CD4-positive, alpha-beta memory T cell (primary cell): ENCODE measurements at regions not wholly inside any gene's neighbourhood (a gene's known extent, or its start where the extent isn't known, plus 50 kb on each side); places are given as distances from the start of the nearest gene placed in this dataset.

ENCODE experiments used
- CTCF ChIA-PET: fragments of 350-600 bp; sonication (Branson Sonifier 250); formaldehyde crosslinking; loops from one replicate; lab custom pipeline; 2021; ENCODE audit warnings: inconsistent platforms; ENCODE audit not compliant: partially characterized antibody; lab: Charles Lee
- POLR2A ChIA-PET: fragments of 350-600 bp; sonication (Branson Sonifier 250); formaldehyde crosslinking; loops from one replicate; lab custom pipeline; 2021; ENCODE audit not compliant: partially characterized antibody; lab: Charles Lee
- DNase-seq, 5 donors: peaks; one replicate each; pipeline versions ENCODE4 v3.0.0 to v3.0.0-alpha.2; 2020 to 2022; ENCODE audit warnings: mixed read lengths in 1 of 5
- H3K27ac ChIP-seq: one replicate; pipeline ENCODE4 v1.7.0; 2013; ENCODE audit warnings: low read depth, low read length
- H3K27me3 ChIP-seq: 2 replicates; pipeline ENCODE4 v1.7.0; 2013; ENCODE audit warnings: mild to moderate bottlenecking, low read length, moderate library complexity; ENCODE audit not compliant: insufficient read depth
- H3K36me3 ChIP-seq: 2 replicates; pipeline ENCODE4 v1.7.0; 2013; ENCODE audit warnings: mild to moderate bottlenecking, low read length, moderate library complexity; ENCODE audit not compliant: insufficient read depth
- H3K4me1 ChIP-seq: 2 replicates; pipeline ENCODE4 v1.7.0; 2013; ENCODE audit warnings: mild to moderate bottlenecking, low read length, moderate library complexity; ENCODE audit not compliant: insufficient read depth
- H3K4me3 ChIP-seq, 2 donors: one replicate each; pipeline ENCODE4 v1.7.0; 2013; ENCODE audit warnings: low read length in 2 of 2, mild to moderate bottlenecking in 1 of 2
- H3K9me3 ChIP-seq, 2 donors: one replicate each; pipeline ENCODE4 v1.7.0; 2013; ENCODE audit warnings: low read length in 2 of 2, control low read depth in 1 of 2; ENCODE audit not compliant: control insufficient read depth in 1 of 2
- H3K27ac Mint-ChIP-seq, 7 donors: one replicate each; pipeline ENCODE4 v1.8.0; 2020 to 2021; ENCODE audit warnings: mixed read lengths in 7 of 7, mild to moderate bottlenecking in 6 of 7, inconsistent platforms in 3 of 7, moderate library complexity in 3 of 7
- H3K27me3 Mint-ChIP-seq, 2 donors: one replicate each; pipeline ENCODE4 v1.8.0; 2020 to 2021; ENCODE audit warnings: mixed read lengths in 2 of 2
- H3K36me3 Mint-ChIP-seq, 2 donors: one replicate each; pipeline ENCODE4 v1.8.0; 2020 to 2021; ENCODE audit warnings: mixed read lengths in 2 of 2, inconsistent platforms in 1 of 2, mild to moderate bottlenecking in 1 of 2
- H3K4me1 Mint-ChIP-seq, 4 donors: one replicate each; pipeline ENCODE4 v1.8.0; 2020 to 2021; ENCODE audit warnings: mixed read lengths in 4 of 4, mild to moderate bottlenecking in 1 of 4
- H3K4me3 Mint-ChIP-seq, 8 donors: one replicate each; pipeline ENCODE4 v1.8.0; 2020 to 2021; ENCODE audit warnings: mixed read lengths in 8 of 8, mild to moderate bottlenecking in 7 of 8, moderate library complexity in 6 of 8, inconsistent platforms in 3 of 8
- H3K9me3 Mint-ChIP-seq, 8 donors: one replicate each; pipeline ENCODE4 v1.8.0; 2020 to 2021; ENCODE audit warnings: mixed read lengths in 8 of 8, mild to moderate bottlenecking in 5 of 8, inconsistent platforms in 3 of 8, moderate library complexity in 1 of 8
- intact Hi-C: fragments of 100-400 bp; cut with micrococcal nuclease; formaldehyde crosslinking; loops from one replicate; pipeline ENCODE4 v1.15.1; 2023

DNA sequence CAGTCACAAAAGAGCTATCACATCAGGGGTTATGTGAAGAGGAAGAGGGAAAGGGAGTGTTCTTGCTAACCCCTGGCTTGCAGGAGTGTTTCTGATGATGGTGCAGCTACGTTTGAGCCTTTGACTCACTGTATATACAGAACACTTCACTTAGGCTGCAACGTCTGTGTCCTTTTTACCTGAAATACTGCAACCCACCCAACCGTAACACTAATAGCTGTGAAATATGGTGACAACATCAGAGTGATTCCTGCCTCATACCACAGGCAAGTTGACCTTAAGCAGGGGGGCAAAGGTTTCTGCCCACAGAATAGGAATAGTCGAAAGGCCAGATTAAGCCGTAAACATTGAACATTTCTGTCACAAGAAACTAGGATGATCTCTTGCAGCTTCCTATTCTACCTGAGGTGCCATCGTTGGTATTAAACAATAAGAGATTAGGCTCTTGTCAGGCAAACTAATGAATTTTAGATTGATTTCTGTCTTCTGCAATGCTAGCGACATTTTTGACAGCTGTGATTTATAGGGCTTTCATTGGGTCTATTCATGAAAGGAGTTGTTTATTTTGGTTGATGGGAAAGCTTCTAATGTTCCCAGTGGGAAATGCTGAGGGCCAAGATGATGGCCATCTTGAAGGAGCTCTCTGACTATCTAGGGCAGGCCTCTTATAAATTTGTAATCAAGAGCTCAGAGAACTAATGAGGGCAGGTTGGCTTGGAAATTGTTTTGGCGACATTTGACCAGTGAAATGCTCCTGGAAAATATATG lies 316.8 kb downstream of the PIK3C3 start:
- no peaks in the 10 kb centered on the region for H3K4me1 ChIP-seq
- Mint-ChIP-seq H3K27ac (no peak overlapping the region), H3K36me3 (no peaks in the 10 kb centered on the region), H3K4me1 (no peaks in the 10 kb centered on the region), H3K27me3 (no peaks in the 10 kb centered on the region), H3K9me3 (peaks cover 0 to 7% (median 0%) of the 10 kb centered on the region in 8 donors), H3K4me3 (no peak overlapping the region)
- intact Hi-C loops, result no loop called here
- no peak for DNase-seq
- CTCF ChIA-PET, result interaction anchor here (1.5 kb wide), 1 partner anchor 27 kb away, joined by 5 read pairs; no protein-coding TSS in a partner anchor
- H3K4me3 ChIP-seq, result no peak overlapping the region
- POLR2A ChIA-PET, result no interaction called here
- H3K36me3 ChIP-seq, result no peaks in the 10 kb centered on the region
- H3K27ac ChIP-seq, result no peak overlapping the region
- H3K9me3 ChIP-seq, result no peaks in the 10 kb centered on the region
- H3K27me3 ChIP-seq, result no peaks in the 10 kb centered on the region

DNA sequence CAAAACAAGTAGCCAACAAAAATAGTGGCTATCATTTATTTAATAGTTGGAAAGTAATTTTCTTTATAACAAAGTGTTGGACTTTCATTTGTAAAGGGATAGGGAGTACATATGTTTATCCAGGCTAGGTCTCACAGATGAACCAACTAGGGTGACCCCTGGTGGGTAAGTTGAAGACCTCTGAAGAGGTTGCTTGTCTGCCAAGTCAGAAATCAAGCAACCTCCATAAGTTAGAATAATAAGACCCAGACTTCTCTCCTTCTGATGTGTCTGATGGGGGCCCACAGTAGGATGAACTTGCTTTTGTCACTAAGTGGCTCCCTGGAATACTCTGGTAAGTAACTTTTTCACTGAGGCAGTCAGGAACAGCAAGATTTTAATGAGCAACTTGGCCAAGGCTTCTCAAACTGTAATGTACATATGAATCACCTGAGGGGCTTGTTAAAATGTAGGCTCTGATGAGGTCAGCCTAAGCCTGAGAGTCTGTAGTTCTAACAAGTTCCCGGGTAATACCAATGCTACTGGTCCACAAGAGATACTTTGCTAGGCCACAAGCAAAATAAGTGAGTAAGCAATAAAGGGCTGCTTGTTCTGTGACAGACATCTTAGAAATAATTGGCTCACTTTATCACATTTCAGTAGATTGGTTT lies 319.6 kb downstream of the PIK3C3 start:
- no peaks in the 10 kb centered on the region for H3K27me3 Mint-ChIP-seq
- peaks cover 0 to 4% (median 0%) of the 10 kb centered on the region in 8 donors for H3K9me3 Mint-ChIP-seq
- H3K27ac Mint-ChIP-seq, result no peak overlapping the region
- ChIA-PET CTCF (interaction anchor here (1.6 kb wide), 1 partner anchor 161 kb away, joined by 7 read pairs; no protein-coding TSS in a partner anchor), POLR2A (no interaction called here)
- no peak overlapping the region for H3K4me3 Mint-ChIP-seq
- Histone ChIP-seq H3K4me3 (no peak overlapping the region), H3K27ac (no peak overlapping the region), H3K9me3 (no peaks in the 10 kb centered on the region), H3K27me3 (no peaks in the 10 kb centered on the region), H3K36me3 (no peaks in the 10 kb centered on the region), H3K4me1 (no peaks in the 10 kb centered on the region)
- intact Hi-C loops, result no loop called here
- DNase-seq, result no peak
- no peaks in the 10 kb centered on the region for H3K36me3 Mint-ChIP-seq
- H3K4me1 Mint-ChIP-seq, result no peaks in the 10 kb centered on the region

DNA sequence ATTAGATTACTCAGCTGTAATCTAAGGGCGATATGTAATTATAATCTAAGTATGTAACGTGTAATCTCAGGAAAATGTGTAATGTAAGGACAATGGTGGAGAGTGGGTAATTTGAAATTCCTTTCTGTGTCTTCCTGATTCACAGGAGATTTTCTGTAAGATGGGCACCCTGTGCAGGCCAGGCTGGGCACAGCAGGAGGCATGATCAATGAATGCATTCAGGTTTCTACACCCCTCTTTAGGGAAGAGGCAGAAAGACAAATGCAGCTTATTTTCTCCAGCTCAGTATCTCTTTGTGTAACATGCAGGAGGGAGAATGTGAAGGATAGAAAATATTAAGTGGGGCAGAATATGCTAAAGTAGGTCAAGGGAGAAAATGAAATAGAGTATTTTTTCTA lies 320.1 kb downstream of the PIK3C3 start:
- no peaks in the 10 kb centered on the region for H3K9me3 ChIP-seq
- H3K4me3 ChIP-seq, result no peak overlapping the region
- Mint-ChIP-seq H3K27me3 (no peaks in the 10 kb centered on the region), H3K36me3 (no peaks in the 10 kb centered on the region), H3K27ac (no peak overlapping the region), H3K4me3 (no peak overlapping the region), H3K4me1 (no peaks in the 10 kb centered on the region), H3K9me3 (peaks cover 0 to 3% (median 0%) of the 10 kb centered on the region in 8 donors)
- no peak overlapping the region for H3K27ac ChIP-seq
- no peaks in the 10 kb centered on the region for H3K36me3 ChIP-seq
- H3K4me1 ChIP-seq, result no peaks in the 10 kb centered on the region
- no peak for DNase-seq
- H3K27me3 ChIP-seq, result no peaks in the 10 kb centered on the region
- CTCF ChIA-PET, result no interaction called here
- intact Hi-C loops, result no loop called here
- POLR2A ChIA-PET, result no interaction called here

DNA sequence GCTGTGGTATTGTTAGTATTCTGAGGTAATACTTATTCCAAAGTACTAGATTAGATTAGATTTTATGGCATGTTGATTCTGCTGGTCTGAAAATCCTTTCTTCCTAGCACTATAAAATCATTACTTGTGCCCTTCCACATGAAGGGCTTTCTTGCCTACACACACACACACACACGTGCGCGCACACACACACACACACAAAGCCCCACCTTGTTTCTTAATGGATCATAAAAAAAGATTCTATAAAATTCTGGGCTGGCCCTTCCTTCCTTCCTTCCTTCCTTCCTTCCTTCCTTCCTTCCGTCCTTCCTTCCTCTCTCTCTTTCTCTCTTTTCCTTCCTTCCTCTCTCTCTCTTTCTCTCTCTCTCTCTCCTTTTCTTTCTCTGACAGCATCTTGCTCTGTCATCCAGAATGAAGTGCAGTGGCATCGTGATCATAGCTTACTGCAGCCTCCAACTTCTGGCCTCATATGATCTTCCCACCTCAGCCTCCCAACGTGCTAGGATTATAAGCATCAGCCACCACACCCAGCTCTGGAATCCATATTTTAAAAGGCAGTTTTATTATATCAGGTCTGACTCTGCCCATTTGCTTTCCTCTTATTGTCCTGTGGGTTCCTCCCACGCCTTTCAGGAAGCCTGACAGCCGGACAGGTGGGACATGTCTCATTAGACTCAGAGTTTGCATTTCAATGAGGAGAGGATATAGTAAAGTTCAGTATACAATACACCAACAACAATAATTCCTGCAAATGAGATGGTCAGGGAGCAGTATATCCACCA lies 321.1 kb downstream of the PIK3C3 start:
- Mint-ChIP-seq H3K27ac (no peak overlapping the region), H3K9me3 (no peaks in the 10 kb centered on the region), H3K27me3 (no peaks in the 10 kb centered on the region), H3K36me3 (no peaks in the 10 kb centered on the region), H3K4me3 (no peak overlapping the region), H3K4me1 (no peaks in the 10 kb centered on the region)
- POLR2A ChIA-PET, result no interaction called here
- Histone ChIP-seq H3K4me3 (no peak overlapping the region), H3K9me3 (no peaks in the 10 kb centered on the region), H3K27me3 (no peaks in the 10 kb centered on the region), H3K36me3 (no peaks in the 10 kb centered on the region), H3K27ac (no peak overlapping the region), H3K4me1 (no peaks in the 10 kb centered on the region)
- DNase-seq, result no peak
- CTCF ChIA-PET, result no interaction called here
- intact Hi-C loops, result no loop called here

DNA sequence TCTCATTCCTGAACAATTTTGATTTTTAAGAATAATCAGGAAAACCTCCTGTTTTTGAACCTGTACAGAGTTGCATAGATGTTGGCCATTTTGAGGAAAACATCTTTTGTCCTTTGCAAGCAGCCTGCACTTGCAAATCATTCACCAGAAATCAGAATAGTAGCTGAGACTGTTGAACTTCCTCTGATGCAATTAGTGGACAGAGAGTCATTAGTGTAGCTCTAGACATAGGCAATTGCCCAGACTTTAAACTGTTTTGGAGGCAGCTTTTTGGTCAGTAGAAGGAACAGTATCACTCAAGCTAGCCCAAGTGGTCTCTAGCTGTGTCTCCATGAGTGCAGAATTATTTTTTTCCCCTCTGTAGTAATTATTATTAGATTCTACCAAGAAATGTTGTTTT lies 326.1 kb downstream of the PIK3C3 start:
- DNase-seq, result no peak
- Mint-ChIP-seq H3K9me3 (no peaks in the 10 kb centered on the region), H3K4me3 (no peak overlapping the region), H3K27ac (no peak overlapping the region), H3K27me3 (no peaks in the 10 kb centered on the region), H3K4me1 (no peaks in the 10 kb centered on the region), H3K36me3 (no peaks in the 10 kb centered on the region)
- no peaks in the 10 kb centered on the region for H3K36me3 ChIP-seq
- ChIA-PET POLR2A (no interaction called here), CTCF (interaction anchor here (1.5 kb wide), 1 partner anchor 17 kb away, joined by 7 read pairs; no protein-coding TSS in a partner anchor)
- H3K4me3 ChIP-seq, result no peak overlapping the region
- H3K27ac ChIP-seq, result no peak overlapping the region
- H3K9me3 ChIP-seq, result no peaks in the 10 kb centered on the region
- intact Hi-C loops, result no loop called here
- H3K27me3 ChIP-seq, result no peaks in the 10 kb centered on the region
- no peaks in the 10 kb centered on the region for H3K4me1 ChIP-seq

DNA sequence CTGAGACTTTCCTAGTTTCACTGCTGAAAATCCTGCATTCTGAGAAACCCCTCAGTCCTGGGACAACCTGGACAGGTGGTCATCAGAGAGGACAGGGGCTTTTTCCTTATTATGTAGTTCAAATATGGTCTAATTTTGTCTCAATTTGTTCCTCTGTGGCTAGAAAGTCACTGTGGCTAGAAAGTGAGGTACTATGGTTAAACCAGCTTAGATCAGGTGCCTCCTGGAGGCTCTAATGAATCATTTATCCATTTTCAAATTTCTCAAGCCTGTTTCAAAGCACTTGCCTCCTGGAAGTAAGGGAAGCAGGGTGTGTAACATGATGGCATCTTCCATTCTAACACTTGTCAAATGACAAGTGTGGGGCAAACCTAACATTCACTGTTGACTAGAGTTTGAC lies 326.8 kb downstream of the PIK3C3 start:
- Histone ChIP-seq H3K4me3 (no peak overlapping the region), H3K4me1 (no peaks in the 10 kb centered on the region), H3K9me3 (no peaks in the 10 kb centered on the region), H3K36me3 (no peaks in the 10 kb centered on the region), H3K27me3 (no peaks in the 10 kb centered on the region), H3K27ac (no peak overlapping the region)
- ChIA-PET POLR2A (no interaction called here), CTCF (interaction anchor here (1.5 kb wide), 1 partner anchor 16 kb away, joined by 7 read pairs; no protein-coding TSS in a partner anchor)
- H3K9me3 Mint-ChIP-seq, result no peaks in the 10 kb centered on the region
- DNase-seq, result no peak
- H3K4me3 Mint-ChIP-seq, result no peak overlapping the region
- H3K27ac Mint-ChIP-seq, result no peak overlapping the region
- H3K27me3 Mint-ChIP-seq, result no peaks in the 10 kb centered on the region
- H3K36me3 Mint-ChIP-seq, result no peaks in the 10 kb centered on the region
- intact Hi-C loops, result no loop called here
- no peaks in the 10 kb centered on the region for H3K4me1 Mint-ChIP-seq

DNA sequence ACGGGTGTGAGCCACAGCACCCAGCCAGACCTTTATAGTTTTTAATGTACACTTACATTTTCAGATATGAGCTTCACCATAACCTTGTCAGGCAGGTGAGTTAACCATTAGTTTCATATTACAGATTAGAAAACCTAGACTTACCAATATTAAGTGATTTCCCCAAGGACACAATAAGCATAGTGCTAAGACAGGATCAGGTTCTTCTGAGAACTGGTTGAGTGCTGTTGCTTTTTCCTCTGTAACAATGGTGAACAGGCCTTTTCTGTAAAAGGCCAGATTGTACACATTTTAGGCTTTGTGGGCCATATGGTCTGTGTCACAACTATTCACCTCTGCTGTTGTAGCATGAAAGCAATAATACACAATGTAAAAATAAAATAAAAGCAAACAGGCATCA lies 332.0 kb downstream of the PIK3C3 start:
- H3K27me3 ChIP-seq, result no peaks in the 10 kb centered on the region
- ChIA-PET POLR2A (no interaction called here), CTCF (no interaction called here)
- DNase-seq, result no peak
- Mint-ChIP-seq H3K36me3 (no peaks in the 10 kb centered on the region), H3K9me3 (no peaks in the 10 kb centered on the region), H3K27me3 (no peaks in the 10 kb centered on the region), H3K4me1 (no peaks in the 10 kb centered on the region), H3K27ac (no peak overlapping the region), H3K4me3 (no peak overlapping the region)
- no peaks in the 10 kb centered on the region for H3K4me1 ChIP-seq
- intact Hi-C loops, result no loop called here
- H3K36me3 ChIP-seq, result no peaks in the 10 kb centered on the region
- H3K27ac ChIP-seq, result no peak overlapping the region
- H3K4me3 ChIP-seq, result no peak overlapping the region
- H3K9me3 ChIP-seq, result no peaks in the 10 kb centered on the region
